ENCODE measurements at regions not wholly inside any gene's neighbourhood (a gene's known extent, or its start where the extent isn't known, plus 50 kb on each side); places are given as distances from the start of the nearest gene placed in this dataset.

DNA sequence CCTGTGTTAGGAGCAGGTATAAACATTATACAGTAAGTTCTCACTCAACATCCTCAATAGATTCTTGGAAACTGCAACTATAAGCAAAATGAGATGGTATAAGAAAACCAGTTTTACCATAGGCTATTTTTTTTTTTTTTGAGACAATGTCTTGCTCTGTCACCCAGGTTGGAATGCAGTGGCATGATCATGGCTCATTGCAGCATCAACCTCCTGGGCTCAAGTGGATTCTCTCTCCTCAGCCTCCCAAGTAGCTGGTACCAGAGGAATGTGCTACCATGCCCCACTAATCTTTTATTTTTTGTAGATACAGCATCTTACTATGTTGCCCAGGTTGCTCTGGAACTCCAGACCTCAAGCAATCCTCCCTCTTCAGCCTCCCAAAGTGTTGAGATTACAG is 50.1 kb upstream of the ADRB2 start:
- no peak overlapping the region for H3K4me3 ChIP-seq (ENCODE audit: low read length)
- TF ChIP-seq, protein P1, sequence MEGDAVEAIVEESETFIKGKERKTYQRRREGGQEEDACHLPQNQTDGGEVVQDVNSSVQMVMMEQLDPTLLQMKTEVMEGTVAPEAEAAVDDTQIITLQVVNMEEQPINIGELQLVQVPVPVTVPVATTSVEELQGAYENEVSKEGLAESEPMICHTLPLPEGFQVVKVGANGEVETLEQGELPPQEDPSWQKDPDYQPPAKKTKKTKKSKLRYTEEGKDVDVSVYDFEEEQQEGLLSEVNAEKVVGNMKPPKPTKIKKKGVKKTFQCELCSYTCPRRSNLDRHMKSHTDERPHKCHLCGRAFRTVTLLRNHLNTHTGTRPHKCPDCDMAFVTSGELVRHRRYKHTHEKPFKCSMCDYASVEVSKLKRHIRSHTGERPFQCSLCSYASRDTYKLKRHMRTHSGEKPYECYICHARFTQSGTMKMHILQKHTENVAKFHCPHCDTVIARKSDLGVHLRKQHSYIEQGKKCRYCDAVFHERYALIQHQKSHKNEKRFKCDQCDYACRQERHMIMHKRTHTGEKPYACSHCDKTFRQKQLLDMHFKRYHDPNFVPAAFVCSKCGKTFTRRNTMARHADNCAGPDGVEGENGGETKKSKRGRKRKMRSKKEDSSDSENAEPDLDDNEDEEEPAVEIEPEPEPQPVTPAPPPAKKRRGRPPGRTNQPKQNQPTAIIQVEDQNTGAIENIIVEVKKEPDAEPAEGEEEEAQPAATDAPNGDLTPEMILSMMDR (conservative IDR thresholded peaks at IDR 0.05; ENCODE audit: low read length), result no peak
- no peak for DNase-seq (ENCODE audit: low read depth)

Measured in AG10803 (cell line).